Occipital lobe (tissue), 1 donor: ENCODE measurements at regions not wholly inside any gene's neighbourhood (a gene's known extent, or its start where the extent isn't known, plus 50 kb on each side); places are given as distances from the start of the nearest gene placed in this dataset.

Experiments used
- DNase-seq: peaks from one replicate; lab custom pipeline; 2025; lab: John Stamatoyannopoulos, UW

- peak; percentile 63 for DNase-seq
These were observed 70.1 kb upstream of the RAPGEF1 start for GRCh38 chr9:131809941-131810344.

GRCh38 chr9:131808291-131808690 lies 68.4 kb upstream of the RAPGEF1 start:
- no peak for DNase-seq

- no peak for DNase-seq
These were observed 67.5 kb upstream of the RAPGEF1 start for GRCh38 chr9:131807144-131807983.

- DNase-seq: no peak
These were observed 65.9 kb upstream of the RAPGEF1 start for GRCh38 chr9:131805803-131806202.

- no peak for DNase-seq
These were observed 65.0 kb upstream of the RAPGEF1 start for GRCh38 chr9:131804826-131805225.

- DNase-seq: no peak
These were observed 64.0 kb upstream of the RAPGEF1 start for GRCh38 chr9:131803758-131804411.

GRCh38 chr9:131801810-131802209 lies 61.9 kb upstream of the RAPGEF1 start:
- no peak for DNase-seq

- DNase-seq: no peak
These were observed 61.0 kb upstream of the RAPGEF1 start for GRCh38 chr9:131800843-131801242.

GRCh38 chr9:131800366-131800765 lies 60.5 kb upstream of the RAPGEF1 start:
- DNase-seq: no peak

- DNase-seq: no peak
These were observed 59.4 kb upstream of the RAPGEF1 start for GRCh38 chr9:131799177-131799823.

- DNase-seq: no peak
These were observed 58.4 kb upstream of the RAPGEF1 start for GRCh38 chr9:131798246-131798645.

GRCh38 chr9:131794393-131794792 lies 54.5 kb upstream of the RAPGEF1 start:
- no peak for DNase-seq

- DNase-seq: no peak
These were observed 51.8 kb upstream of the RAPGEF1 start for GRCh38 chr9:131791542-131792254.
